A549 (cell line): ENCODE measurements at regions not wholly inside any gene's neighbourhood (a gene's known extent, or its start where the extent isn't known, plus 50 kb on each side); places are given as distances from the start of the nearest gene placed in this dataset.

Experiments used
- CTCF ChIP-seq: fragments of >200 bp; sonication (Bioruptor Twin); formaldehyde crosslinking; IDR thresholded peaks from 3 replicates; pipeline ENCODE4 v1.5.1; 2016
- ESRRA ChIP-seq: fragments of 150-350 bp; IDR thresholded peaks from 2 replicates; pipeline ENCODE4 v1.6.1; 2014; ENCODE audit warnings: mild to moderate bottlenecking, low read length, borderline replicate concordance
- HDAC2 ChIP-seq: fragments of 200-600 bp; sonication (generic); IDR thresholded peaks from 2 replicates; pipeline ENCODE4 v1.6.1; 2016
- PHF8 ChIP-seq: fragments of 200-600 bp; sonication (generic); IDR thresholded peaks from 2 replicates; pipeline ENCODE4 v1.6.1; 2016; ENCODE audit warnings: low read depth, mild to moderate bottlenecking, antibody characterized with exemption, moderate library complexity, borderline replicate concordance
- POLR2A ChIP-seq: IDR thresholded peaks from 2 replicates; pipeline ENCODE4 v1.6.1; 2012; ENCODE audit warnings: mild to moderate bottlenecking, low read length
- POLR2AphosphoS2 ChIP-seq: conservative IDR thresholded peaks from 2 replicates; pipeline ENCODE4 v1.6.1; 2012; ENCODE audit warnings: low read length, improper control_type of control experiment, inconsistent platforms
- RAD21 ChIP-seq, 2 experiments: fragments of >200 bp in 1 of 2; sonication (Bioruptor Twin) in 1 of 2; formaldehyde crosslinking in 1 of 2; IDR thresholded peaks in 1 of 2; conservative IDR thresholded peaks in 1 of 2; 2 replicates in 1 of 2; 3 replicates in 1 of 2; pipeline ENCODE4 v1.6.1; 2012 to 2018; ENCODE audit warnings: inconsistent platforms in 1 of 2
- RFX5 ChIP-seq: fragments of 450-650 bp; IDR thresholded peaks from 2 replicates; pipeline ENCODE4 v1.7.1; 2014; ENCODE audit warnings: antibody characterized with exemption, mild to moderate bottlenecking, moderate library complexity
- SREBF2 ChIP-seq: fragments of 450-650 bp; IDR thresholded peaks from 2 replicates; pipeline ENCODE4 v1.6.1; 2014; ENCODE audit warnings: mild to moderate bottlenecking, moderate library complexity
- ZSCAN20 ChIP-seq: fragments of 250-450 bp; sonication (Bioruptor Pico); IDR thresholded peaks from 2 replicates; pipeline ENCODE4 v1.8.0; 2022; ENCODE audit warnings: mild to moderate bottlenecking, moderate library complexity
- TF ChIP-seq, protein P1 (sequence below): fragments of 200-600 bp; sonication (generic); IDR thresholded peaks from 2 replicates; pipeline ENCODE4 v1.6.1; 2016; ENCODE audit warnings: antibody characterized with exemption, mild to moderate bottlenecking, moderate library complexity

GRCh38 chr17:68775318-68775717 is 174.2 kb upstream of the FAM20A start:
- no peak for TF ChIP-seq CTCF
- TF ChIP-seq RAD21 (conservative IDR thresholded peaks at IDR 0.05 in 1 of 2, IDR thresholded peaks at IDR 0.05 in 1 of 2), result no peak
- TF ChIP-seq ZSCAN20 (CRISPR knock-in tag), result no peak
- TF ChIP-seq POLR2A, result no peak
- TF ChIP-seq PHF8, result no peak
- TF ChIP-seq SREBF2, result no peak
- TF ChIP-seq HDAC2, result no peak
- TF ChIP-seq, protein P1, sequence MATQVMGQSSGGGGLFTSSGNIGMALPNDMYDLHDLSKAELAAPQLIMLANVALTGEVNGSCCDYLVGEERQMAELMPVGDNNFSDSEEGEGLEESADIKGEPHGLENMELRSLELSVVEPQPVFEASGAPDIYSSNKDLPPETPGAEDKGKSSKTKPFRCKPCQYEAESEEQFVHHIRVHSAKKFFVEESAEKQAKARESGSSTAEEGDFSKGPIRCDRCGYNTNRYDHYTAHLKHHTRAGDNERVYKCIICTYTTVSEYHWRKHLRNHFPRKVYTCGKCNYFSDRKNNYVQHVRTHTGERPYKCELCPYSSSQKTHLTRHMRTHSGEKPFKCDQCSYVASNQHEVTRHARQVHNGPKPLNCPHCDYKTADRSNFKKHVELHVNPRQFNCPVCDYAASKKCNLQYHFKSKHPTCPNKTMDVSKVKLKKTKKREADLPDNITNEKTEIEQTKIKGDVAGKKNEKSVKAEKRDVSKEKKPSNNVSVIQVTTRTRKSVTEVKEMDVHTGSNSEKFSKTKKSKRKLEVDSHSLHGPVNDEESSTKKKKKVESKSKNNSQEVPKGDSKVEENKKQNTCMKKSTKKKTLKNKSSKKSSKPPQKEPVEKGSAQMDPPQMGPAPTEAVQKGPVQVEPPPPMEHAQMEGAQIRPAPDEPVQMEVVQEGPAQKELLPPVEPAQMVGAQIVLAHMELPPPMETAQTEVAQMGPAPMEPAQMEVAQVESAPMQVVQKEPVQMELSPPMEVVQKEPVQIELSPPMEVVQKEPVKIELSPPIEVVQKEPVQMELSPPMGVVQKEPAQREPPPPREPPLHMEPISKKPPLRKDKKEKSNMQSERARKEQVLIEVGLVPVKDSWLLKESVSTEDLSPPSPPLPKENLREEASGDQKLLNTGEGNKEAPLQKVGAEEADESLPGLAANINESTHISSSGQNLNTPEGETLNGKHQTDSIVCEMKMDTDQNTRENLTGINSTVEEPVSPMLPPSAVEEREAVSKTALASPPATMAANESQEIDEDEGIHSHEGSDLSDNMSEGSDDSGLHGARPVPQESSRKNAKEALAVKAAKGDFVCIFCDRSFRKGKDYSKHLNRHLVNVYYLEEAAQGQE, result no peak
- no peak for TF ChIP-seq ESRRA
- no peak for TF ChIP-seq RFX5
- TF ChIP-seq POLR2AphosphoS2, result no peak
